Fibroblast of villous mesenchyme (primary cell): ENCODE measurements at regions not wholly inside any gene's neighbourhood (a gene's known extent, or its start where the extent isn't known, plus 50 kb on each side); places are given as distances from the start of the nearest gene placed in this dataset.

Source experiments
- DNase-seq: peaks from one replicate; pipeline ENCODE4 v3.0.0-alpha.2; 2010; ENCODE audit warnings: low read depth
- H3K4me3 ChIP-seq: 2 replicates; pipeline ENCODE4 v1.5.1; 2011; ENCODE audit warnings: low read depth, mild to moderate bottlenecking, low read length
- CTCF ChIP-seq: IDR thresholded peaks from 2 replicates; pipeline ENCODE4 v1.5.1; 2012; ENCODE audit warnings: low read depth, mild to moderate bottlenecking, low read length; ENCODE audit not compliant: insufficient read depth

GRCh38 chr5:19143935-19144334 lies 844.1 kb downstream of the CDH18 start:
- no peak for DNase-seq
- TF ChIP-seq CTCF = no peak
- no peak overlapping the region for H3K4me3 ChIP-seq

- no peak overlapping the region for H3K4me3 ChIP-seq
- no peak for TF ChIP-seq CTCF
- DNase-seq = no peak
Observed at GRCh38 chr5:19169426-19169825, 818.6 kb downstream of the CDH18 start.

GRCh38 chr5:19172926-19173470 lies 815.0 kb downstream of the CDH18 start:
- DNase-seq = no peak

GRCh38 chr5:19175776-19176570 lies 812.0 kb downstream of the CDH18 start:
- DNase-seq = no peak
- TF ChIP-seq CTCF = no peak

More at GRCh38 chr5:19172926-19173470, 815.0 kb downstream of the CDH18 start:
- H3K4me3 ChIP-seq = no peak overlapping the region
- TF ChIP-seq CTCF = no peak

GRCh38 chr5:19179571-19179970 lies 808.4 kb downstream of the CDH18 start:
- DNase-seq = no peak
- H3K4me3 ChIP-seq = no peak overlapping the region
- TF ChIP-seq CTCF = no peak

More at GRCh38 chr5:19175776-19176570, 812.0 kb downstream of the CDH18 start:
- H3K4me3 ChIP-seq = no peak overlapping the region

GRCh38 chr5:19189176-19189575 lies 798.8 kb downstream of the CDH18 start:
- no peak for DNase-seq
- H3K4me3 ChIP-seq = no peak overlapping the region
- TF ChIP-seq CTCF = no peak
